ENCODE measurements at regions not wholly inside any gene's neighbourhood (a gene's known extent, or its start where the extent isn't known, plus 50 kb on each side); places are given as distances from the start of the nearest gene placed in this dataset.

DNA sequence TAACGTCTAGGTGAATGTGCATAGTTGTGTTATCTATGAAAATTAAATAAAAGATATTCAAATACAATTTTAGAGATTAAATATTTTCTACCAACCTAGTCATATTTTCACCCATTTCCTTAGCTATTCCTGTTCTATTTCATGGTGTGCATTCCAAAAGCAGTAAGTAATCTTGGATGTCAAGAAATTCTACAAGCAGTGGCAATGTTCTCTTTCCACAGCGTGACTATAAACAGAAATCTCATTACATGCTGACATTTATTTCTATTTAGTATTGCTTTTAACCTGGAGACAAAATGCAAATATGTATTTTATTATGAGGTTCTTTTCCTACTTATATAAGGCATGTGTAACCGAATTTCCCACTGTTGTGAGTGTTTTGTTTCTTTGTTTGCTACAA lies 510.0 kb downstream of the ACTL7B start:
- H3K27me3 ChIP-seq, result no peaks in the 10 kb centered on the region
- intact Hi-C loops (cut with DNase I), result no loop called here
- no peak overlapping the region for H3K27ac ChIP-seq
- H3K36me3 ChIP-seq, result no peaks in the 10 kb centered on the region
- no peak overlapping the region for H3K4me3 ChIP-seq
- TF ChIP-seq, protein P1, sequence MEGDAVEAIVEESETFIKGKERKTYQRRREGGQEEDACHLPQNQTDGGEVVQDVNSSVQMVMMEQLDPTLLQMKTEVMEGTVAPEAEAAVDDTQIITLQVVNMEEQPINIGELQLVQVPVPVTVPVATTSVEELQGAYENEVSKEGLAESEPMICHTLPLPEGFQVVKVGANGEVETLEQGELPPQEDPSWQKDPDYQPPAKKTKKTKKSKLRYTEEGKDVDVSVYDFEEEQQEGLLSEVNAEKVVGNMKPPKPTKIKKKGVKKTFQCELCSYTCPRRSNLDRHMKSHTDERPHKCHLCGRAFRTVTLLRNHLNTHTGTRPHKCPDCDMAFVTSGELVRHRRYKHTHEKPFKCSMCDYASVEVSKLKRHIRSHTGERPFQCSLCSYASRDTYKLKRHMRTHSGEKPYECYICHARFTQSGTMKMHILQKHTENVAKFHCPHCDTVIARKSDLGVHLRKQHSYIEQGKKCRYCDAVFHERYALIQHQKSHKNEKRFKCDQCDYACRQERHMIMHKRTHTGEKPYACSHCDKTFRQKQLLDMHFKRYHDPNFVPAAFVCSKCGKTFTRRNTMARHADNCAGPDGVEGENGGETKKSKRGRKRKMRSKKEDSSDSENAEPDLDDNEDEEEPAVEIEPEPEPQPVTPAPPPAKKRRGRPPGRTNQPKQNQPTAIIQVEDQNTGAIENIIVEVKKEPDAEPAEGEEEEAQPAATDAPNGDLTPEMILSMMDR (IDR thresholded peaks at IDR 0.05), result no peak
- TF ChIP-seq POLR2A (IDR thresholded peaks at IDR 0.05), result no peak
- WGBS, 2 donors, result 34 to 38% methylated on average over 3 of the region's 3 CpGs
- H3K9me3 ChIP-seq, result no peaks in the 10 kb centered on the region
- H3K4me1 ChIP-seq, result peaks cover 0 to 7% (median 0%) of the 10 kb centered on the region in 3 donors
- DNase-seq, result no peak

DNA sequence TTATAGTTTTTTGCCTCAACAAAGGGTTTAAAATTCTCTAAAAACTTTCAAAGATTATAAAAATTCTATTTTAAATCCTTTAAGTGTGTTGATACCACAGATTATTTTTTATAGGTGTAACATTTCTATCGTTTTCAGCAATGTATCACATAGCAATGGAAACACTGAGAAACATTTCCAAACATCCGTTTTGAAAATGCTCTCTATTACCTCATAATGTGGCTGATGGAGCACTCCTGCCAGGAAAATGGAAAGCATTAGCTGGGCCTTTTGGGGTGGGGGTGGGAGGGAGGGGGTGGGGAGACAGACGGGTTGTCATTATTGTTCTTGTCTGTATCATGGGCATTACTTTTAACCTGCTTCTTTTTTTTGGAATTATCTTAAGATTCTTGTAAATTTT lies 516.5 kb downstream of the ACTL7B start:
- intact Hi-C loops (cut with DNase I), result no loop called here
- Histone ChIP-seq H3K27ac (no peak overlapping the region), H3K36me3 (no peaks in the 10 kb centered on the region), H3K27me3 (no peaks in the 10 kb centered on the region), H3K4me3 (no peak overlapping the region), H3K4me1 (no peaks in the 10 kb centered on the region), H3K9me3 (no peaks in the 10 kb centered on the region)
- 45 to 51% methylated on average over 3 of the region's 3 CpGs for WGBS, 2 donors
- no peak for DNase-seq
- TF ChIP-seq POLR2A (IDR thresholded peaks at IDR 0.05), result no peak
- TF ChIP-seq, protein P1 (IDR thresholded peaks at IDR 0.05), result no peak

DNA sequence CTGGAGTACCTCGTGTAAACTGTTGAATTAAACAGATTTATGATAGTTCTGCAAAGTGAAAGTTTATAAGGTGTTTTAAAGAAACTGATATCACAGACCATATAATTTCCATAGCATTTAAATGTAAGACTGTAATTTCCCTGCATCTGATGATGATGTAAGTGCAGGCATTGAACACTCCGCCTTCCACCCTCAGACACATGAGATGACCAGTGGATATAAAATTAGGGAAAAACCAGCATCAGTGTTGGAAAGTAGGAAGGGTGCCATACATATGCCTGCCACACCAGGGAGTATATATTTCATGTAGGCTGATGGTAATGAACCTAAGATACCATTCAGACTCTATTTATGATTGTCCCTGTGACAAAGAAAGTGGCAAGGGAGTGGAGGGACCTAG lies 519.2 kb downstream of the ACTL7B start:
- Histone ChIP-seq H3K27ac (no peak overlapping the region), H3K4me1 (no peaks in the 10 kb centered on the region), H3K36me3 (no peaks in the 10 kb centered on the region), H3K9me3 (no peaks in the 10 kb centered on the region), H3K27me3 (no peaks in the 10 kb centered on the region), H3K4me3 (no peak overlapping the region)
- TF ChIP-seq, protein P1 (IDR thresholded peaks at IDR 0.05), result no peak
- TF ChIP-seq POLR2A (IDR thresholded peaks at IDR 0.05), result no peak
- DNase-seq, result no peak
- intact Hi-C loops (cut with DNase I), result no loop called here
- 66 to 76% methylated on average over 2 of the region's 2 CpGs for WGBS, 2 donors

DNA sequence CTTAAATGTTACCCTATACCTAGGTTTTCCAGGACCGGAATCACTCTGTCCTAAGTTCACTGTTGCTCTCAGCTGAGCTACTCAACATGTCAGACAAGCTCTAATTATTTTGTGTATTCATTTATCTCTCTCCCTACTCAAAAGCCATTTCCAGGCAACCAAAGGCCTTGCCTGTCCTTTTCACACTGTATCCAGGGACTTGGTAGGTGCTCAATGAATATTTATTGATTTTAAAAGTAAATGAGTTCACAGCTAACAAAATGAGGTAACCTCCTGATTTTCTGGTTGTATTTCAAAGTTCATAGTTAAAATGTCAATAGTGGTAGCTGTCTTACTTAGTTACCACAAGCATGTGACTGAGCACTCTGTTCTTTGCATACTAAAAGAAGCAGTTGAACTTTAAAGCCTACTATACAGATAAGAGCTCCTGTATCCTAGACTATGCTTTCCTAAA lies 522.2 kb downstream of the ACTL7B start:
- DNase-seq, result no peak
- H3K4me1 ChIP-seq, result no peaks in the 10 kb centered on the region
- intact Hi-C loops (cut with DNase I), result no loop called here
- no peaks in the 10 kb centered on the region for H3K27me3 ChIP-seq
- TF ChIP-seq, protein P1 (IDR thresholded peaks at IDR 0.05), result no peak
- no peak for TF ChIP-seq POLR2A (IDR thresholded peaks at IDR 0.05)
- no peaks in the 10 kb centered on the region for H3K36me3 ChIP-seq
- peaks cover 0 to 2% (median 0%) of the 10 kb centered on the region in 3 donors for H3K9me3 ChIP-seq
- no peak overlapping the region for H3K27ac ChIP-seq
- WGBS, 2 donors, result 0 to 41% methylated on average over 1 of the region's 1 CpG
- H3K4me3 ChIP-seq, result no peak overlapping the region

DNA sequence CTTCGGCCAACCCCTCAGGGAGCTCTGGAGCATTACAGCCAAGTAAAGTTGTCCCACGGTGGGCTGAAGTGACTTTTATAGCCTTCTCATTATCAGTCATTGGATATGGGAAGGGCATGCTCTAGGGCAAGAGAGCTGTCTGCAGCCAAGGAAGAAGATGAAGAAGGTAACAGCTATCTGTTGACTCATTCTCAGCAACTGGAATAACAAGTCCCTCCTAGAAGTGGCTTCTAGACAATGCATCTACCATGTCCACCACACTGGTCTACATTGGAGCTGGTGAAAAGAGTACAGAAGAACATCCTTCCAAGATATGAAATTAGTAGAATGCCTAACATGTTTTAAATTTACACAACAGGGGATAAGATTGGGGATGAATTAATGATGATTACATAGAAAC lies 524.2 kb downstream of the ACTL7B start:
- WGBS, 2 donors, result 65 to 71% methylated on average over 2 of the region's 2 CpGs
- intact Hi-C loops (cut with DNase I), result no loop called here
- no peak overlapping the region for H3K4me3 ChIP-seq
- DNase-seq, result no peak
- no peaks in the 10 kb centered on the region for H3K27me3 ChIP-seq
- no peaks in the 10 kb centered on the region for H3K4me1 ChIP-seq
- peaks cover 0 to 12% (median 10%) of the 10 kb centered on the region in 3 donors for H3K9me3 ChIP-seq
- H3K27ac ChIP-seq, result no peak overlapping the region
- no peaks in the 10 kb centered on the region for H3K36me3 ChIP-seq
- TF ChIP-seq, protein P1 (IDR thresholded peaks at IDR 0.05), result no peak
- TF ChIP-seq POLR2A (IDR thresholded peaks at IDR 0.05), result no peak
